SK-N-MC (cell line): ENCODE measurements at regions not wholly inside any gene's neighbourhood (a gene's known extent, or its start where the extent isn't known, plus 50 kb on each side); places are given as distances from the start of the nearest gene placed in this dataset.

Experiments
- EZH2 ChIP-seq: fragments of 200-600 bp; sonication (generic); IDR thresholded peaks from one replicate; pipeline ENCODE4 v1.6.1; 2017; ENCODE audit warnings: antibody characterized with exemption
- POLR2AphosphoS5 ChIP-seq: IDR thresholded peaks from 2 replicates; pipeline ENCODE4 v1.6.1; 2012; ENCODE audit warnings: mild to moderate bottlenecking, low read depth, low read length, borderline replicate concordance

DNA sequence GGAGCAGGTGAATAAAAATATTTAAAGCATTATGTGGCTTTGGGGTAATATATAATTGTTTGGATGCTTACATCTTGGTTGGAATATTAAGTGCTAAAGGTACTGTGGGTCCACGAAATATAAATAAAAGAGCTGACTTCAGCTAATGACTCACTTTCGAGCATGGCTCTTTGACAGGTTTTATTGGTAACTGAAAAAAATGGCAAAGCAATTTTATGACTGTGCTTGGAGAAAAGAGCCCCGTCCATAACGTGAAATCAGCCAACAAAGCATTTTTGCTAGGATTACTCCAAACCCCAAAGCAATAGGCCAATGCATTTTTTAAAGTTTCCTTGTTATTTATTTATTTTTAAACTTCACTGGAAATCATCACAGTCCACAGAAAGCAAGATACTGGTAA lies 397.2 kb upstream of the CDH19 start:
- TF ChIP-seq POLR2AphosphoS5 (no peak), EZH2 (no peak)
